Psoas muscle (tissue), 7 donors: ENCODE measurements at regions not wholly inside any gene's neighbourhood (a gene's known extent, or its start where the extent isn't known, plus 50 kb on each side); places are given as distances from the start of the nearest gene placed in this dataset.

Experiments used
- ATAC-seq, 4 donors: fragments of 200-7000 bp; cut with Tn5 transposase; one replicate each; pipeline ENCODE4 v1.9.1; 2020; ENCODE audit warnings: moderate library complexity in 3 of 4, mild to moderate bottlenecking in 2 of 4
- DNase-seq, 2 donors: peaks; one replicate each; pipeline ENCODE4 v3.0.0-alpha.2; 2020
- H3K27ac ChIP-seq: fragments of 200-600 bp; one replicate; pipeline ENCODE4 v1.8.0; 2022
- H3K27me3 ChIP-seq, 3 donors: fragments of 200-600 bp in 1 of 3; one replicate each; pipeline versions ENCODE4 v1.6.1 to v1.8.0; 2013 to 2022; ENCODE audit warnings: low read length in 2 of 3, mild to moderate bottlenecking in 2 of 3, moderate library complexity in 1 of 3; ENCODE audit not compliant: insufficient read depth in 3 of 3
- H3K36me3 ChIP-seq, 2 donors: fragments of 200-600 bp in 1 of 2; one replicate each; pipeline versions ENCODE4 v1.6.1 to v1.8.0; 2013 to 2022; ENCODE audit warnings: low read depth in 1 of 2, mild to moderate bottlenecking in 1 of 2, moderate library complexity in 1 of 2; ENCODE audit not compliant: insufficient read depth in 1 of 2
- H3K4me1 ChIP-seq: fragments of 200-600 bp; one replicate; pipeline ENCODE4 v1.8.0; 2022
- H3K4me3 ChIP-seq: fragments of 200-600 bp; one replicate; pipeline ENCODE4 v1.8.0; 2022; ENCODE audit warnings: mild to moderate bottlenecking
- H3K9me3 ChIP-seq: fragments of 200-600 bp; one replicate; pipeline ENCODE4 v1.8.0; 2022
- CTCF ChIP-seq: fragments of 200-600 bp; IDR thresholded peaks from one replicate; pipeline ENCODE4 v1.8.0; 2022; ENCODE audit warnings: antibody characterized with exemption
- WGBS, 3 donors: extraction: QIAGEN DNeasy Blood & Tissue Kit; methylation state at CpG; one replicate each; pipeline versions ENCODE4 v1.1.6 to v1.1.7; 2013; 5-methylcytosine and 5-hydroxymethylcytosine counted together
- intact Hi-C, 2 donors: fragments of 100-400 bp; cut with DNase I; formaldehyde crosslinking; loops; one replicate each; pipeline versions ENCODE4 v1.11.0 to v1.14.2; 2022
- donor health status: healthy with polysubstance abuse.
- donor health status: DM: no; HTN: no; CAD: no; lungs with moderate emphysema.
- donor health status: Bipolar disorder and iron deficiency.
- donor health status: healthy.
- donor health status: DM: yes; HTN: yes; CAD: no.
- donor health status: DM: no; HTN: no; CAD: no.
- donor health status: DM: yes; HTN: yes; CAD: no.

DNA sequence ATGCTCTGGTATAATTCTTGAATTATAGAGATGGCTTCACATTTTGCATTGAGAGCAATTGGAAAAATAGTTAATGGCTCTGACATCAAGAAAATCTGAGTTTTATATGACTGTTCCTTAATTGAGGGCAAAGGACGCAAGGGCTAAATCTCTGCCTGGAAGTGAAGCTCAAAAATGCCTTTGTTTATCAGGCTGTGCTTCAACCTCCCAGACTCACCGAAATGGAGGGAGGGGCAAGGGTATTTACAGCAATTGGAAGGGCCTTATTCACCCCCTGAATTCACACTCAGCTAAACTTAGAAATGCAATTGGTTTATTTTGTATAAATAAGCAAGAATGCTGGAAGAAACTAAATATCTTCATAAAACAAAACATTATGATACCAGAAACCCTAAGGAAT lies 737.2 kb upstream of the MMS22L start:
- ATAC-seq = no peak
- TF ChIP-seq CTCF = no peak
- no peak overlapping the region for H3K27ac ChIP-seq
- 57 to 60% (median 59%) methylated on average over 2 of the region's 2 CpGs for WGBS, 3 donors
- intact Hi-C loops = no loop called here
- no peaks in the 10 kb centered on the region for H3K4me1 ChIP-seq
- no peak overlapping the region for H3K4me3 ChIP-seq
- DNase-seq = no peak
- H3K9me3 ChIP-seq = no peaks in the 10 kb centered on the region
- H3K27me3 ChIP-seq = no peaks in the 10 kb centered on the region
- H3K36me3 ChIP-seq = no peaks in the 10 kb centered on the region

- intact Hi-C loops = no loop called here
- DNase-seq (no peak), ATAC-seq (no peak)
- H3K27ac ChIP-seq = no peak overlapping the region
- H3K9me3 ChIP-seq = no peaks in the 10 kb centered on the region
- H3K4me1 ChIP-seq = no peaks in the 10 kb centered on the region
- H3K36me3 ChIP-seq = no peaks in the 10 kb centered on the region
- TF ChIP-seq CTCF = no peak
- no peaks in the 10 kb centered on the region for H3K27me3 ChIP-seq
- WGBS, 3 donors = 52 to 62% (median 60%) methylated on average over 2 of the region's 2 CpGs
- no peak overlapping the region for H3K4me3 ChIP-seq
Observed at GRCh38 chr6:98024359-98024758, 741.3 kb upstream of the MMS22L start.

GRCh38 chr6:98027898-98028297 lies 744.9 kb upstream of the MMS22L start:
- Histone ChIP-seq H3K27ac (no peak overlapping the region), H3K4me3 (no peak overlapping the region), H3K36me3 (no peaks in the 10 kb centered on the region), H3K4me1 (no peaks in the 10 kb centered on the region), H3K27me3 (no peaks in the 10 kb centered on the region), H3K9me3 (no peaks in the 10 kb centered on the region)
- WGBS, 3 donors = 82 to 84% (median 82%) methylated on average over 2 of the region's 2 CpGs
- intact Hi-C loops = no loop called here
- DNase-seq (no peak), ATAC-seq (no peak)
- no peak for TF ChIP-seq CTCF

- DNase-seq = no peak
- H3K27me3 ChIP-seq = peaks cover 0 to 2% (median 0%) of the 10 kb centered on the region in 3 donors
- 93 to 98% (median 96%) methylated on average over 3 of the region's 3 CpGs for WGBS, 3 donors
- no peak overlapping the region for H3K4me3 ChIP-seq
- H3K4me1 ChIP-seq = no peaks in the 10 kb centered on the region
- intact Hi-C loops = loop anchor here in 1 of 2 donors (10.0 kb wide), 1 partner anchor 1549 kb away; no protein-coding TSS in a partner anchor
- no peak for TF ChIP-seq CTCF
- no peak overlapping the region for H3K27ac ChIP-seq
- H3K9me3 ChIP-seq = no peaks in the 10 kb centered on the region
- no peak for ATAC-seq
- H3K36me3 ChIP-seq = no peaks in the 10 kb centered on the region
Observed at GRCh38 chr6:98033617-98034016, 750.6 kb upstream of the MMS22L start.

- H3K4me3 ChIP-seq = no peak overlapping the region
- intact Hi-C loops = loop anchor here in 1 of 2 donors (10.0 kb wide), 1 partner anchor 1552 kb away; no protein-coding TSS in a partner anchor
- H3K36me3 ChIP-seq = no peaks in the 10 kb centered on the region
- 46 to 52% (median 51%) methylated on average over 5 of the region's 5 CpGs for WGBS, 3 donors
- no peak for TF ChIP-seq CTCF
- H3K9me3 ChIP-seq = no peaks in the 10 kb centered on the region
- H3K27ac ChIP-seq = no peak overlapping the region
- DNase-seq = no peak
- ATAC-seq = no peak
- H3K4me1 ChIP-seq = no peaks in the 10 kb centered on the region
- H3K27me3 ChIP-seq = peaks cover 0 to 2% (median 0%) of the 10 kb centered on the region in 3 donors
Observed at GRCh38 chr6:98036344-98036923, 753.4 kb upstream of the MMS22L start.
